ENCODE measurements at regions not wholly inside any gene's neighbourhood (a gene's known extent, or its start where the extent isn't known, plus 50 kb on each side); places are given as distances from the start of the nearest gene placed in this dataset.
"Not testable (repeated sequence)": the region's sequence is repeated elsewhere in the genome, so short reads cannot be mapped to it uniquely, and the experiment has no call there.

DNA sequence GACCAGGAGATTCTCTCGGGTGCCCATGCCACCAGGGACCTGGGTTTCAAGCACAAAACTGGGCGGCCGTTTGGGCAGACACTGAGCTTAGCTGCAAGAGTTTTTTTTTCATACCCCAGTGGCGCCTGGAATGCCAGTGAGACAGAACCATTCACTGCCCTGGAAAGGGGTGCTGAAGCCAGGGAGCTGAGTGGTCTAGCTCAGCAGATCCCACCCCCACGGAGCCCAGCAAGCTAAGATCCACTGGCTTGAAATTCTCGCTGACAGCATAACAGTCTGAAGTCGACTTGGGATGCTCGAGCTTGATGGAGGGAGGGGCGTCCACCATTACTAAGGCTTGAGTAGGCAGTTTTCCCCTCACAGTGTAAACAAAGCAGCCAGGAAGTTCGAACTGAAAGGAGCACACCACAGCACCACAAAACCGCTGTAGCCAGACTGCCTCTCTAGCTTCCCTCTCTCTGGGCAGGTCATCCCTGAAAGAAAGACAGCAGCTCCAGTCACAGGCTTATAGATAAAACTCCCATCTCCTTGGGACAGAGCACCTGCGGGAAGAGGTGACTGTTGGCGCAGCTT is 157.7 kb downstream of the GIPC2 start:
- DNase-seq; H3K27ac Mint-ChIP-seq; H3K4me1 Mint-ChIP-seq (ENCODE audit: low read depth); H3K9me3 Mint-ChIP-seq (ENCODE audit: insufficient read depth); POLR2A ChIA-PET; ATAC-seq; H3K27me3 Mint-ChIP-seq (ENCODE audit: low read depth); H3K4me3 Mint-ChIP-seq; H3K36me3 Mint-ChIP-seq (ENCODE audit: low read depth); CTCF ChIA-PET: not testable (repeated sequence)

DNA sequence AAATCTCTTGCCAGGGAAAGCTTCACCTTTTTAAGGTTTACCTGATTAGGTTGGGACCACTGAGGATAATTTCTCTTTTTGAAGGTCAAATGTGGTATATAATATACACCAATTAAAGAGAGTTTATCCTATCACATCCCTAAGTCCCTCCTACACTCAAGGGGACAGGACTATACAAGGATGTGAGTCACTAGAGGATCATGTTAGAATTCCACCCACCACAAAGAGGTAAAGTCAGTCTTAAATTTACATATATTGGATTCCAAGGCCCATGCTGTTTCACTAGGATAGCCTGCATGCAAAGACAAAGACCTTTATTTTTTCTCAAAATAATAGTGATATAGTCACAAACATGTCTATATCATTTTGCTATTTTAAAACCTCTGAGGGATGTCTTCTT is 164.4 kb downstream of the GIPC2 start:
- CTCF ChIA-PET, result interaction anchor here (0.7 to 1.3 kb wide), 2 partner anchors 9 to 65 kb away, joined by 3 read pairs; no protein-coding TSS in a partner anchor
- no peak overlapping the region for H3K4me3 Mint-ChIP-seq

GRCh38 chr1:78211483-78212092 is 165.8 kb downstream of the GIPC2 start:
- ChIA-PET POLR2A (no interaction called here), CTCF (interaction anchor here (0.6 kb wide), 1 partner anchor 1561 kb away, joined by 3 read pairs; no protein-coding TSS in a partner anchor)
- no peaks in the 10 kb centered on the region for H3K36me3 Mint-ChIP-seq (ENCODE audit: low read depth)
- H3K27me3 Mint-ChIP-seq (ENCODE audit: low read depth), result peaks cover 5% of the 10 kb centered on the region
- no peaks in the 10 kb centered on the region for H3K9me3 Mint-ChIP-seq (ENCODE audit: insufficient read depth)
- DNase-seq (no peak), ATAC-seq (no peak)
- H3K4me1 Mint-ChIP-seq (ENCODE audit: low read depth), result no peaks in the 10 kb centered on the region
- H3K4me3 Mint-ChIP-seq, result no peak overlapping the region
- H3K27ac Mint-ChIP-seq, result no peak overlapping the region

More for the DNA sequence above, 164.4 kb downstream of the GIPC2 start:
- no peaks in the 10 kb centered on the region for H3K4me1 Mint-ChIP-seq (ENCODE audit: low read depth)
- ATAC-seq, result no peak
- H3K9me3 Mint-ChIP-seq (ENCODE audit: insufficient read depth), result no peaks in the 10 kb centered on the region
- no peak for DNase-seq
- no peaks in the 10 kb centered on the region for H3K36me3 Mint-ChIP-seq (ENCODE audit: low read depth)
- H3K27me3 Mint-ChIP-seq (ENCODE audit: low read depth), result peaks cover 5% of the 10 kb centered on the region
- no peak overlapping the region for H3K27ac Mint-ChIP-seq
- POLR2A ChIA-PET, result no interaction called here

GRCh38 chr1:78214334-78214733 is 168.6 kb downstream of the GIPC2 start:
- H3K4me3 Mint-ChIP-seq, result no peak overlapping the region
- H3K27ac Mint-ChIP-seq, result no peak overlapping the region
- ChIA-PET CTCF (no interaction called here), POLR2A (no interaction called here)
- no peaks in the 10 kb centered on the region for H3K27me3 Mint-ChIP-seq (ENCODE audit: low read depth)
- no peaks in the 10 kb centered on the region for H3K36me3 Mint-ChIP-seq (ENCODE audit: low read depth)
- ATAC-seq (no peak), DNase-seq (no peak)
- no peaks in the 10 kb centered on the region for H3K9me3 Mint-ChIP-seq (ENCODE audit: insufficient read depth)
- no peaks in the 10 kb centered on the region for H3K4me1 Mint-ChIP-seq (ENCODE audit: low read depth)

DNA sequence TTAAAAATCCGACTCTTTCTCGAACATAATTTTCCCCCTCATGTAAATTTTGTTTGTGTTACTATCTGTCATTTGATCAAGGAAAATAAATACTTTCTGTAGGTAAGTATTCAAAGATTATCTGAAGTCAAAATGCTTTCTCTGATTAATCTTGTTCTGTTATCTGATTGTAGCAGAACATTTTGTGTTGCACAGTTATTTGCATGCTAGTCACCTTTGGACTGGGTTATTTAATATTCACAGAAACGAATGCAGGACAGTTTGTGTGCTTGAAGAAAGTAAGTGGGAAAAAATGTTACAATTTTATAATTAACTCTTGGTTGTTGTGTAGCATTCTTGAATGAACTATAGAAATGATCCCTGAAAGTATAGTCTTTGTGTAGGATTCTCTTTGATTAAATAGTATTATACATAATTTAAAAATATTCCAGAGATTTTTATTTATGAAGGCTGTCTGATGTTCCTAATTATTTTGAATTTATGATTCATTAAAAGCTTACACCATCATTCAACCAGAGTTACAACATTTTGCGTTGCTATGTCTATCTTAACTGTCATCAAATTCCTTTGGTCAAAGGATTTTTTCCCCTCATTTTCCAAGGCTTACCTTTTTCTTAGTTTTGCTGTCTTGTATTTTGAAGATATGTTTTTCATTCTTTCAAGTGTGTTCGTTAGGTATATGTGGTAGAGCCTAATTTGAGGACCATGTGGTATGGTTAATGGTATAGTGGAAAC is 176.6 kb downstream of the GIPC2 start:
- ChIA-PET POLR2A (no interaction called here), CTCF (no interaction called here)
- no peak for DNase-seq
- H3K9me3 Mint-ChIP-seq (ENCODE audit: insufficient read depth), result no peaks in the 10 kb centered on the region
- H3K27ac Mint-ChIP-seq, result no peak overlapping the region
- H3K4me1 Mint-ChIP-seq (ENCODE audit: low read depth), result no peaks in the 10 kb centered on the region
- no peak for ATAC-seq
- no peak overlapping the region for H3K4me3 Mint-ChIP-seq
- H3K27me3 Mint-ChIP-seq (ENCODE audit: low read depth), result no peaks in the 10 kb centered on the region
- H3K36me3 Mint-ChIP-seq (ENCODE audit: low read depth), result no peaks in the 10 kb centered on the region

GRCh38 chr1:78222960-78223358 is 177.2 kb downstream of the GIPC2 start:
- CTCF ChIA-PET, result no interaction called here
- H3K4me3 Mint-ChIP-seq, result no peak overlapping the region
- no peak overlapping the region for H3K27ac Mint-ChIP-seq
- H3K36me3 Mint-ChIP-seq (ENCODE audit: low read depth), result no peaks in the 10 kb centered on the region
- no peaks in the 10 kb centered on the region for H3K9me3 Mint-ChIP-seq (ENCODE audit: insufficient read depth)
- DNase-seq (no peak), ATAC-seq (no peak)
- H3K4me1 Mint-ChIP-seq (ENCODE audit: low read depth), result no peaks in the 10 kb centered on the region
- no peaks in the 10 kb centered on the region for H3K27me3 Mint-ChIP-seq (ENCODE audit: low read depth)
- POLR2A ChIA-PET, result no interaction called here

DNA sequence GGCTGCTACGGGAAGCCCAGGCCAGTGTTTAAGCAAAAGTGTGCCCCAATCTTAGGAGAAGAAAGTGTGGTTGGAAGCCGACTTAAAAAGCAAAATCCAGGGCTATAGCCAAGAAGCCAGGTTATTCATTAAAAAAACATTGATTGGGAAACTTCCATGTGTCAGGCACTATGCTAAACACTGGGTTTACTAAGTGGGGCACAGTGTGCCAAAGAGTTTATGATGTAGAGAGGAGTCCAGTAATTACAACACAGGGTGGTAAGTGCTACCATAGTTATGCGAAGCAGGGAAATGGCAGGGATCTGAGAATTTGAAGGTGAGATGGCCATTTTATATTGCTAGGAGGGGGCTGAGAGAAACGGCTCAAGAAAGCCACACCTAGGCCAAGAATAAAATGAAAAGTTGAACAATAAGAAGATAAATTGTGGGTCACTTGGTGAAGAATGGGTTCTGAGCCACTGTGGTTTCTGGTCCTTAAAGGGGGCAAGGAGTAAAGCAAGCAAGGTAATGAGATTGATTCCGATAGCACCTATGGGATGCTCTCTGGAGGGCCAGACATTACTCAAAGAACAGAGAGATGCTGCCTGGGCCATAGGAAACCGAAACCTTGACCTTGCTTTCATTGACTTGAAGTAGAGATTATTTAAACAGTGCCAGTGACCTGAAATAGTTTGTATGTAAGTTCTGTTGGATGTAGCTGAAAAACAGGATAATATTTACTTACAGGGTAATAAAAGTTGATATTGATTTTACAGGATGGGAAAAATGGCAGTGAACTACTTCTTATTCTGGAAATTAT is 177.8 kb downstream of the GIPC2 start:
- Mint-ChIP-seq H3K27ac (no peak overlapping the region), H3K4me1 (ENCODE audit: low read depth) (no peaks in the 10 kb centered on the region), H3K27me3 (ENCODE audit: low read depth) (no peaks in the 10 kb centered on the region), H3K4me3 (no peak overlapping the region), H3K36me3 (ENCODE audit: low read depth) (no peaks in the 10 kb centered on the region), H3K9me3 (ENCODE audit: insufficient read depth) (no peaks in the 10 kb centered on the region)
- no peak for DNase-seq
- POLR2A ChIA-PET, result no interaction called here
- CTCF ChIA-PET, result no interaction called here
- no peak for ATAC-seq

- ATAC-seq (no peak), DNase-seq (no peak)
- H3K27me3 Mint-ChIP-seq (ENCODE audit: low read depth), result no peaks in the 10 kb centered on the region
- no peak overlapping the region for H3K27ac Mint-ChIP-seq
- ChIA-PET CTCF (no interaction called here), POLR2A (no interaction called here)
- no peaks in the 10 kb centered on the region for H3K4me1 Mint-ChIP-seq (ENCODE audit: low read depth)
- H3K36me3 Mint-ChIP-seq (ENCODE audit: low read depth), result no peaks in the 10 kb centered on the region
- no peaks in the 10 kb centered on the region for H3K9me3 Mint-ChIP-seq (ENCODE audit: insufficient read depth)
- no peak overlapping the region for H3K4me3 Mint-ChIP-seq
These were observed 178.6 kb downstream of the GIPC2 start for GRCh38 chr1:78224246-78224785.

DNA sequence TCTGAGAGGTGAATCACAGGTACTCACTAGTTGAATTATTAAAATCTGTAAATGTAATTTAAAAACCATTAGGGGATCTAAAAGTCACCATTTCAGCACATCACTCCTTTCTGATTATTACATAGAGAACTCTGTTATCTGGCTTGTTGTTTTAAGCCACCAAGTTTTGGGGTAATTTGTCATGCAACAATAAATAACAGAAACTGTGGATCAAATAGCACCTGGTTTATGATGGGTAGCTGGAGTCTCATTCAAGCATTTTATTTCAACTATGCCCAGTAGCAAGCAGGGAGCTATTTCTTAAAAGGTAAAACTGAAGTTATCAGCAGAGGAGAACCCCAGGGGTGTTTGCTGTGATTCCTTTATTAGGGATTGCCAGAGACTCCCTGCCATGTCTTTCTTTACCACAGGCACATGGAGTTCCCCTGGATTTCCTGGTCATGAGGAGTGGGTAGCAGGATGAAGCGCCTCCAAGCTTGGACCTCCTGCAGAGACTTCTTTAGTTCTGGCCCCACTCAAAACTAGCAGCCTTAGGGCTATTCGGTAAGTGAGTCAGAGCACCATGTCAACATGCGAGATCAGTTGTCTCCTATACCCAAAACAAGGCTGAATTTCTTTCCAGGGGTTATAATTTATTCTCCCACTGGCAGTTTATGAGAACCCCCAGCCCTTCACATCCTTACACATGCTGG is 179.2 kb downstream of the GIPC2 start:
- DNase-seq (no peak), ATAC-seq (no peak)
- no peaks in the 10 kb centered on the region for H3K4me1 Mint-ChIP-seq (ENCODE audit: low read depth)
- POLR2A ChIA-PET, result no interaction called here
- no peaks in the 10 kb centered on the region for H3K27me3 Mint-ChIP-seq (ENCODE audit: low read depth)
- CTCF ChIA-PET, result no interaction called here
- H3K9me3 Mint-ChIP-seq (ENCODE audit: insufficient read depth), result no peaks in the 10 kb centered on the region
- no peak overlapping the region for H3K4me3 Mint-ChIP-seq
- no peaks in the 10 kb centered on the region for H3K36me3 Mint-ChIP-seq (ENCODE audit: low read depth)
- no peak overlapping the region for H3K27ac Mint-ChIP-seq

GRCh38 chr1:78226784-78227183 is 181.0 kb downstream of the GIPC2 start:
- Mint-ChIP-seq H3K9me3 (ENCODE audit: insufficient read depth) (no peaks in the 10 kb centered on the region), H3K27me3 (ENCODE audit: low read depth) (no peaks in the 10 kb centered on the region), H3K4me1 (ENCODE audit: low read depth) (no peaks in the 10 kb centered on the region), H3K4me3 (no peak overlapping the region), H3K27ac (no peak overlapping the region), H3K36me3 (ENCODE audit: low read depth) (no peaks in the 10 kb centered on the region)
- POLR2A ChIA-PET, result no interaction called here
- ATAC-seq (no peak), DNase-seq (no peak)
- CTCF ChIA-PET, result interaction anchor here (0.8 kb wide), 1 partner anchor 81 kb away, joined by 3 read pairs; no protein-coding TSS in a partner anchor

DNA sequence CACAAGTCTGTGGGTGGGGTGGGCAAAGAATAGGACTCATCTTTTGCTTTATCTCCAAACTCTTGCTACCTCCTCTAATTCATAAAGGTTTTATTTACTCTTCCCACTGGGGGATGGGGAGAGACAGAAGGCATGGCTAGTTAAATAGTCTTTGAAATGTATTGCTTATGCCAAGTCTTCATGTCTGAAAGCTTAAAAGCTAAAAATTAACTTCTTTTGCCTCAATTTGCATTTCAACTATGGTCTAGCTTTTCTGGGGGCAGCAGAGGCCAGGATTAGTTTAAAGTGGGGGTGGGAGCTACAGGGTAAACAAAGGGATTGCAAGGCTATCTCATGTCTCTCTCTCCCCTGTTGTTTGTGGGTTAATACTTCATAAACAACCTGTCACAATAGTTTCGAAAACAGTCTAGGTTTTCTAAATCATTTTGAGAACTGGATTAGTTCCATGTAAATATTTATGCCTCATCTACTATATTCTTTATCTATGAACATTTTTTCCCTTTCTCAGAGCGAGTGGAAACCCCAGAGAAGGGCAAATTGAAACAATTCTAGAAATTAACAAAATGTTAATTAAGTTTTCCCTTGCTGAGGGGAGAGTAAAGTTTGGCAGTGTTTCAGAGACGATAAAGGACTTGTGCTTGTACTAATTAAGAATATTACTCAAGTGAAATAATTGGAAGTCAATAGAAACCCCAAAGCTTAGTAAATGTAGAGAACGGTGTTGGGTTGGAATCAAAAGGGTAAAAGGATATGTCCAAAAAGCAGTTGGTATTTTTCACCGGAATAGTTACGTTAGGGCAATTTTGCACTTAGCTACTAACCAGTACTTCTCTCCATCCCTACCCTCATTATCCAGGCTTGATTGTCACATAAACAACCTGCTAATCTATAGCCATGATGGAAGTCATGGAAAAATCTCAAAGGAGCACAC is 182.2 kb downstream of the GIPC2 start:
- no peak for ATAC-seq
- no peak for DNase-seq
- H3K9me3 Mint-ChIP-seq (ENCODE audit: insufficient read depth), result no peaks in the 10 kb centered on the region
- H3K36me3 Mint-ChIP-seq (ENCODE audit: low read depth), result no peaks in the 10 kb centered on the region
- CTCF ChIA-PET, result no interaction called here
- no peak overlapping the region for H3K4me3 Mint-ChIP-seq
- H3K27me3 Mint-ChIP-seq (ENCODE audit: low read depth), result no peaks in the 10 kb centered on the region
- POLR2A ChIA-PET, result no interaction called here
- no peaks in the 10 kb centered on the region for H3K4me1 Mint-ChIP-seq (ENCODE audit: low read depth)
- H3K27ac Mint-ChIP-seq, result no peak overlapping the region

Data from activated CD8-positive, alpha-beta T cell treated with anti-CD3 and anti-CD28 coated beads, Interleukin-2, amount 10 ng/mL, durations not matched to agents 7 days and 5 days (primary cell).